Gastroesophageal sphincter (tissue), 4 donors: ENCODE measurements at regions not wholly inside any gene's neighbourhood (a gene's known extent, or its start where the extent isn't known, plus 50 kb on each side); places are given as distances from the start of the nearest gene placed in this dataset.

Experiments used
- ATAC-seq: fragments of 150-250 bp; one replicate; pipeline ENCODE4 v1.9.1; 2016; ENCODE audit warnings: mild to moderate bottlenecking, moderate library complexity
- H3K27ac ChIP-seq, 4 donors: fragments of 200-600 bp; sonication (generic) in 3 of 4; 1 replicate in 3 of 4; 2 replicates in 1 of 4; pipeline ENCODE4 v1.5.1; 2016 to 2019
- H3K27me3 ChIP-seq: fragments of 200-600 bp; sonication (generic); one replicate; pipeline ENCODE4 v1.5.1; 2019
- H3K36me3 ChIP-seq, 2 donors: fragments of 200-600 bp; sonication (generic); one replicate each; pipeline ENCODE4 v1.5.1; 2019; ENCODE audit warnings: control low read depth in 1 of 2
- H3K4me1 ChIP-seq, 3 donors: fragments of 200-600 bp; sonication (generic); 1 replicate in 2 of 3; 2 replicates in 1 of 3; pipeline ENCODE4 v1.5.1; 2016 to 2019; ENCODE audit warnings: control low read depth in 2 of 3
- H3K4me3 ChIP-seq, 2 donors: fragments of 200-600 bp; sonication (generic); one replicate each; pipeline ENCODE4 v1.5.1; 2019; ENCODE audit warnings: mild to moderate bottlenecking in 1 of 2, moderate library complexity in 1 of 2
- H3K9me3 ChIP-seq, 3 donors: fragments of 200-600 bp; sonication (generic); one replicate each; pipeline ENCODE4 v1.5.1; 2017 to 2019; ENCODE audit warnings: control low read depth in 2 of 3
- CTCF ChIP-seq, 4 experiments: fragments of 200-600 bp in 2 of 4; fragments of 450-650 bp in 2 of 4; sonication (generic) in 1 of 4; IDR thresholded peaks; one replicate each; pipeline ENCODE4 v1.5.1; 2017 to 2019; ENCODE audit warnings: antibody characterized with exemption in 4 of 4, mild to moderate bottlenecking in 2 of 4, moderate library complexity in 2 of 4
- EP300 ChIP-seq: sonication (generic); formaldehyde crosslinking; IDR thresholded peaks from one replicate; pipeline ENCODE4 v1.6.1; 2017; ENCODE audit warnings: antibody characterized with exemption, mild to moderate bottlenecking
- POLR2A ChIP-seq, 2 donors: fragments of 450-650 bp; IDR thresholded peaks; one replicate each; pipeline ENCODE4 v1.6.1; 2017; ENCODE audit warnings: antibody characterized with exemption in 2 of 2, mild to moderate bottlenecking in 2 of 2, moderate library complexity in 1 of 2
- POLR2AphosphoS5 ChIP-seq: sonication (generic); formaldehyde crosslinking; IDR thresholded peaks from one replicate; pipeline ENCODE4 v1.6.1; 2017; ENCODE audit warnings: antibody characterized with exemption
- WGBS, 2 donors: methylation state at CpG; one replicate each; pipeline ENCODE4 v1.1.5; 2018; ENCODE audit warnings: low coverage in 1 of 2; 5-methylcytosine and 5-hydroxymethylcytosine counted together

DNA sequence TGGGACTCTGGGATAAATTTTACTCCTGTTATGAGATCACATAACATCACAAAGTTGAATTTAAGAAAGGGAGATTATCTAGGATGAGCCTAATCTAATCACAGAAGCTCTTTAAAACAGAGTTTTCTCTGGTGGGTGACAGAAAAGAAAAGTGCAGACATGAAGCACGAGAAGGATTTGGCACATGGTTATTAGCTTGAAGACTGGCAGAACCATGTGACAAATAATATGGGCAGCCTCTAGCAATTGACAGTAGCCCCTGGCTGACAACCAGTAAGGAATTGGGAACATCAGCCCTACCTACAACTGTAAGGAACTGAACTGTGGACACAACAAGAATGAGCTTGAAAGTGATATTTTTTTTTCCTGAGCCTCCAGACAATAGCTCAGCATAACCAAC is 243.1 kb downstream of the HTR1A start:
- Histone ChIP-seq H3K4me3 (no peak overlapping the region), H3K9me3 (no peaks in the 10 kb centered on the region), H3K27me3 (no peaks in the 10 kb centered on the region), H3K27ac (no peak overlapping the region), H3K36me3 (no peaks in the 10 kb centered on the region), H3K4me1 (no peaks in the 10 kb centered on the region)
- no peak for ATAC-seq
- WGBS, 2 donors = 46 to 60% methylated on average over 1 of the region's 1 CpG
- no peak for TF ChIP-seq POLR2AphosphoS5
- TF ChIP-seq POLR2A (IDR thresholded peaks at IDR 0.05) = no peak
- no peak for TF ChIP-seq CTCF (IDR thresholded peaks at IDR 0.05)
- TF ChIP-seq EP300 = no peak

DNA sequence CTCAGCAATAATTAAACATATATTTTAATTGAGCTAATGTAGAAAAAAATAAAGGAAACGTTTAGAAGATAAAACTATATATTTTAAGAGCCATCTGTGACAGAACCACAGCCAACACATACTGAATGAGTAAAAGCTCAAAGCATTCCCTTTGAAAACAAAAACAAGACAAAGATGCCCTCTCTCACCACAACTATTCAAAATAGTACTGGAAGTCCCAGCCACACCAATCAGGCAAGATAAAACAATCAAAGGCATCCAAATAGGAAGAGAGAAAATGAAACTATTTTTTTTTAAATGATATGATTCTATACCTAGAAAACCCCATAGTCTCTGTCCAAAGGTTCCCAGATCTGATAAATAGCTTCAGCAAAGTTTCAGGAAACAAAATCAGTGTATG is 262.0 kb downstream of the HTR1A start:
- Histone ChIP-seq H3K36me3 (no peaks in the 10 kb centered on the region), H3K4me1 (no peaks in the 10 kb centered on the region), H3K4me3 (no peak overlapping the region), H3K27ac (no peak overlapping the region), H3K9me3 (no peaks in the 10 kb centered on the region), H3K27me3 (no peaks in the 10 kb centered on the region)
- WGBS, 2 donors = 17 to 29% methylated on average over 1 of the region's 1 CpG
- ATAC-seq = no peak
- TF ChIP-seq EP300 (no peak), POLR2AphosphoS5 (no peak), CTCF (IDR thresholded peaks at IDR 0.05) (no peak), POLR2A (IDR thresholded peaks at IDR 0.05) (no peak)

DNA sequence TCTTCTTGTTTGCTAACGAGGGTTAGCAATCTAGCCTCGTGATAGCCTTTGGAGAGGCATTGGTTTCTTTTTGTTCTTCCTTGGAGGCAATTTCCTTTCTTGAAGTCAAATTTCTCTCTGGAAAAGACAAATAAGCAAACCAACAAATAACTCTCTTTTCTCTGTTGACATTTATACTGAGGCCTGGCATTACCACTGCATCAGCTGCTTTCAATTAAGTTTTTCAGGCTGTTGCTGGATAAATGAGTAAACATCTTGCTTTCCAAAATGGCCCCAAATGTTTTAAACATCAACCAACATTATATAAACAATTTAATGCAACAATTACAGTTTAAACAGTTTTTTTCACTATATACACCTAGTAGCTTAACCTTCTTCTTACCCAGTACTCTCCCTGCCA is 264.4 kb downstream of the HTR1A start:
- Histone ChIP-seq H3K4me3 (no peak overlapping the region), H3K36me3 (no peaks in the 10 kb centered on the region), H3K27ac (no peak overlapping the region), H3K27me3 (no peaks in the 10 kb centered on the region), H3K4me1 (no peaks in the 10 kb centered on the region), H3K9me3 (no peaks in the 10 kb centered on the region)
- TF ChIP-seq POLR2A (IDR thresholded peaks at IDR 0.05) (no peak), POLR2AphosphoS5 (no peak), EP300 (no peak), CTCF (IDR thresholded peaks at IDR 0.05) (no peak)
- WGBS, 2 donors = 54 to 85% methylated on average over 2 of the region's 2 CpGs
- no peak for ATAC-seq

- Histone ChIP-seq H3K27ac (no peak overlapping the region), H3K4me3 (no peak overlapping the region), H3K9me3 (no peaks in the 10 kb centered on the region), H3K36me3 (no peaks in the 10 kb centered on the region), H3K27me3 (no peaks in the 10 kb centered on the region), H3K4me1 (no peaks in the 10 kb centered on the region)
- ATAC-seq = no peak
- TF ChIP-seq POLR2AphosphoS5 (no peak), CTCF (IDR thresholded peaks at IDR 0.05) (no peak), EP300 (no peak), POLR2A (IDR thresholded peaks at IDR 0.05) (no peak)
- 40 to 45% methylated on average over 2 of the region's 2 CpGs for WGBS, 2 donors
Measured at GRCh38 chr5:63690546-63690945, 271.7 kb downstream of the HTR1A start.

DNA sequence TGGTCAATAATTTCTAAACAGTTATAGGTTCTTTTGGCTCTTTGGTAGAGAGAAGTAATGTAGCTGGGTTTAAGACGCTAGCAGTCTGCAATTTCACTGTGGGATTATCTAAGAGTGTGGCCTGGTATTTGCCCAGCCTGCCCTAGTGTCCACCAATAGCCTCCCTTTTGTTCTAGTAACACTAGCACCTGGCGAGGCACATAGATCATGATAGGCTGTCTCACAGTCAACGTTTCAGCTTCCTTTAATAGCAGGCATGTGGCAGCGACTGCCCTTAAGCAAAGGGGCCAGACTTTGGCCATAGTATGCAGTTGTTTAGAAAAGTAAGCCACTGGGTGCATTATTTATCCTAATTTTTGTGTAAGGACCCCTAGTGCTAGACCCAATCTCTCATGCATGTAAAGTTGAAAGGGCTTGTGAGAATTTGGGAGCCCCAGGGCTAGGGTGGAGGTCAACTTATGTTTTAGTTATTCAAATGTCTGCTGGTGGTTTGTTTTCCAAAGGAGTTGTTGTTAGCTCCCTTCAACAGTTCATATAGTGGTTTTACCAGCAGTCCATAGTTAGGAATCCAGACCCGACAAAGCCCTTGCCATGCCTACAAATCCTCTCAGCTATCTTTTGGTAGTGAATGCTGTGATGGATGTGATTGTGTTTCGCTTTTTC is 274.3 kb downstream of the HTR1A start:
- H3K36me3 ChIP-seq = no peaks in the 10 kb centered on the region
- H3K27me3 ChIP-seq = no peaks in the 10 kb centered on the region
- no peaks in the 10 kb centered on the region for H3K9me3 ChIP-seq
- H3K27ac ChIP-seq = no peak overlapping the region
- ATAC-seq = no peak
- no peaks in the 10 kb centered on the region for H3K4me1 ChIP-seq
- TF ChIP-seq POLR2A (IDR thresholded peaks at IDR 0.05) (no peak), CTCF (IDR thresholded peaks at IDR 0.05) (no peak), EP300 (no peak), POLR2AphosphoS5 (no peak)
- no peak overlapping the region for H3K4me3 ChIP-seq
- 72% methylated on average over 2 of the region's 6 CpGs; no CpG with 5 or more reads in 1 of the 2 donors for WGBS, 2 donors
